ENCODE measurements at regions not wholly inside any gene's neighbourhood (a gene's known extent, or its start where the extent isn't known, plus 50 kb on each side); places are given as distances from the start of the nearest gene placed in this dataset.

GRCh38 chr17:77322514-77323412 lies 182.0 kb downstream of the SEC14L1 start (continued):
- no peak for TF ChIP-seq SMARCE1 (IDR thresholded peaks at IDR 0.05; ENCODE audit: borderline replicate concordance)
- TF ChIP-seq PCBP1 (IDR thresholded peaks at IDR 0.05; ENCODE audit: borderline replicate concordance, low read depth, low read length), result no peak
- no peak for TF ChIP-seq ZNF580 (CRISPR knock-in tag; IDR thresholded peaks at IDR 0.05; ENCODE audit: borderline replicate concordance, low read depth)
- no peak for TF ChIP-seq PRPF4 (IDR thresholded peaks at IDR 0.05; ENCODE audit: low read depth, low read length, poor library complexity, severe bottlenecking)
- no peak for TF ChIP-seq ZNF660 (CRISPR knock-in tag; IDR thresholded peaks at IDR 0.05; ENCODE audit: borderline replicate concordance, low read depth)
- no peak for TF ChIP-seq PHB2 (IDR thresholded peaks at IDR 0.05; ENCODE audit: partially characterized antibody)
- no peak for TF ChIP-seq ZNF556 (CRISPR knock-in tag; IDR thresholded peaks at IDR 0.05; ENCODE audit: borderline replicate concordance)
- TF ChIP-seq ZNF382 (CRISPR knock-in tag; IDR thresholded peaks at IDR 0.05; ENCODE audit: borderline replicate concordance), result no peak
- TF ChIP-seq TAF15 (IDR thresholded peaks at IDR 0.05; ENCODE audit: low read depth, low read length, poor library complexity, severe bottlenecking), result no peak
- peak; percentile 74; the same call in 1 of the 2 replicates for TF ChIP-seq ZNF335 (CRISPR knock-in tag; IDR thresholded peaks at IDR 0.05)
- 0 out of 2 replicates have a peak, but pooled peaks have one; percentile 27 for TF ChIP-seq AHDC1 (CRISPR knock-in tag; IDR thresholded peaks at IDR 0.05; ENCODE audit: borderline replicate concordance)
- no peak for TF ChIP-seq ZBTB2 (CRISPR knock-in tag; IDR thresholded peaks at IDR 0.05; ENCODE audit: low read depth)
- TF ChIP-seq SMC3 (IDR thresholded peaks at IDR 0.05; ENCODE audit: low read length), result no peak
- no peak for TF ChIP-seq ZNF383 (CRISPR knock-in tag; IDR thresholded peaks at IDR 0.05; ENCODE audit: borderline replicate concordance)
- TF ChIP-seq ATF4 (CRISPR knock-in tag; IDR thresholded peaks at IDR 0.05), result no peak
- no peak for TF ChIP-seq SIN3B (IDR thresholded peaks at IDR 0.05; ENCODE audit: low read length)
- no peak for TF ChIP-seq REPIN1 (CRISPR knock-in tag; IDR thresholded peaks at IDR 0.05; ENCODE audit: borderline replicate concordance, low read depth)
- TF ChIP-seq MEIS2 (CRISPR knock-in tag; IDR thresholded peaks at IDR 0.05), result no peak
- no peak for TF ChIP-seq HNRNPLL (IDR thresholded peaks at IDR 0.05; ENCODE audit: low read depth, low read length, poor library complexity, severe bottlenecking)
- no peak for TF ChIP-seq ZNF616 (CRISPR knock-in tag; IDR thresholded peaks at IDR 0.05; ENCODE audit: low read depth)
- no peak for TF ChIP-seq ZFAT (CRISPR knock-in tag; conservative IDR thresholded peaks at IDR 0.05)

All from HepG2 (cell line).